PC-9 (cell line): ENCODE measurements at regions not wholly inside any gene's neighbourhood (a gene's known extent, or its start where the extent isn't known, plus 50 kb on each side); places are given as distances from the start of the nearest gene placed in this dataset.

ENCODE experiments used
- CTCF ChIP-seq: fragments of 200-600 bp; sonication (generic); conservative IDR thresholded peaks from 2 replicates; pipeline ENCODE4 v1.6.1; 2017; ENCODE audit warnings: mixed run types, antibody characterized with exemption, mild to moderate bottlenecking, moderate library complexity
- EZH2 ChIP-seq: fragments of 200-600 bp; sonication (generic); IDR thresholded peaks from 2 replicates; pipeline ENCODE4 v1.8.0; 2017; ENCODE audit warnings: antibody characterized with exemption, low read depth

GRCh38 chr13:65882810-65883209 lies 1347.3 kb downstream of the PCDH9 start:
- TF ChIP-seq CTCF (no peak), EZH2 (no peak)
